ENCODE measurements at regions not wholly inside any gene's neighbourhood (a gene's known extent, or its start where the extent isn't known, plus 50 kb on each side); places are given as distances from the start of the nearest gene placed in this dataset.

- no peak overlapping the region for H3K27ac ChIP-seq
- DNase-seq, result no peak
- intact Hi-C loops (cut with DNase I), result no loop called here
- no peaks in the 10 kb centered on the region for H3K27me3 ChIP-seq
- H3K4me3 ChIP-seq (replicated peaks in 1 of 3), result no peak overlapping the region
- no peak for TF ChIP-seq POLR2A (IDR thresholded peaks at IDR 0.05)
- TF ChIP-seq CTCF (IDR thresholded peaks at IDR 0.05), result no peak
- H3K36me3 ChIP-seq, result no peaks in the 10 kb centered on the region
- H3K4me1 ChIP-seq, result no peaks in the 10 kb centered on the region
- H3K9me3 ChIP-seq, result no peaks in the 10 kb centered on the region
- WGBS, 2 donors, result 73 to 82% methylated on average over 3 of the region's 3 CpGs
Measured at GRCh38 chr9:107193251-107193650, 89.8 kb upstream of the RAD23B start.

- Histone ChIP-seq H3K36me3 (no peaks in the 10 kb centered on the region), H3K4me1 (no peaks in the 10 kb centered on the region), H3K27ac (no peak overlapping the region), H3K9me3 (no peaks in the 10 kb centered on the region), H3K27me3 (no peaks in the 10 kb centered on the region), H3K4me3 (replicated peaks in 1 of 3) (no peak overlapping the region)
- intact Hi-C loops (cut with DNase I), result no loop called here
- WGBS, 2 donors, result 82 to 85% methylated on average over 3 of the region's 3 CpGs
- TF ChIP-seq CTCF (IDR thresholded peaks at IDR 0.05) (no peak), POLR2A (IDR thresholded peaks at IDR 0.05) (no peak)
- no peak for DNase-seq
Measured at GRCh38 chr9:107198718-107199117, 84.4 kb upstream of the RAD23B start.

- Histone ChIP-seq H3K27me3 (no peaks in the 10 kb centered on the region), H3K9me3 (no peaks in the 10 kb centered on the region), H3K4me1 (peaks cover 0 to 3% of the 10 kb centered on the region in 2 donors), H3K4me3 (replicated peaks in 1 of 3) (no peak overlapping the region), H3K36me3 (no peaks in the 10 kb centered on the region), H3K27ac (no peak overlapping the region)
- intact Hi-C loops (cut with DNase I), result no loop called here
- TF ChIP-seq CTCF (IDR thresholded peaks at IDR 0.05) (no peak), POLR2A (IDR thresholded peaks at IDR 0.05) (no peak)
- no peak for DNase-seq
- 51 to 65% methylated on average over 3 of the region's 3 CpGs for WGBS, 2 donors
Measured at GRCh38 chr9:107208121-107208520, 75.0 kb upstream of the RAD23B start.

GRCh38 chr9:107210775-107211174 is 72.3 kb upstream of the RAD23B start:
- Histone ChIP-seq H3K27ac (no peak overlapping the region), H3K36me3 (no peaks in the 10 kb centered on the region), H3K27me3 (no peaks in the 10 kb centered on the region), H3K4me1 (peaks cover 0 to 24% of the 10 kb centered on the region in 2 donors), H3K4me3 (replicated peaks in 1 of 3) (no peak overlapping the region), H3K9me3 (no peaks in the 10 kb centered on the region)
- intact Hi-C loops (cut with DNase I), result no loop called here
- WGBS, 2 donors, result 94 to 98% methylated on average over 6 of the region's 6 CpGs
- no peak for DNase-seq
- TF ChIP-seq CTCF (IDR thresholded peaks at IDR 0.05) (no peak), POLR2A (IDR thresholded peaks at IDR 0.05) (no peak)

GRCh38 chr9:107211284-107211923 is 71.7 kb upstream of the RAD23B start:
- DNase-seq, result no peak
- Histone ChIP-seq H3K4me3 (replicated peaks in 1 of 3) (no peak overlapping the region), H3K27me3 (no peaks in the 10 kb centered on the region), H3K27ac (no peak overlapping the region), H3K4me1 (peaks cover 0 to 26% of the 10 kb centered on the region in 2 donors), H3K36me3 (no peaks in the 10 kb centered on the region), H3K9me3 (no peaks in the 10 kb centered on the region)
- TF ChIP-seq CTCF (IDR thresholded peaks at IDR 0.05) (no peak), POLR2A (IDR thresholded peaks at IDR 0.05) (no peak)
- intact Hi-C loops (cut with DNase I), result no loop called here
- 81 to 87% methylated on average over 9 of the region's 9 CpGs for WGBS, 2 donors

Data from thyroid gland (tissue), 4 donors.